Left renal cortex interstitium (tissue), 4 donors: ENCODE measurements at regions not wholly inside any gene's neighbourhood (a gene's known extent, or its start where the extent isn't known, plus 50 kb on each side); places are given as distances from the start of the nearest gene placed in this dataset.

Experiments
- DNase-seq, 4 donors: peaks; one replicate each; pipeline ENCODE4 v3.0.0-alpha.2; 2013; ENCODE audit warnings: low read depth in 4 of 4, low spot score in 2 of 4, missing footprints in 1 of 4

DNA sequence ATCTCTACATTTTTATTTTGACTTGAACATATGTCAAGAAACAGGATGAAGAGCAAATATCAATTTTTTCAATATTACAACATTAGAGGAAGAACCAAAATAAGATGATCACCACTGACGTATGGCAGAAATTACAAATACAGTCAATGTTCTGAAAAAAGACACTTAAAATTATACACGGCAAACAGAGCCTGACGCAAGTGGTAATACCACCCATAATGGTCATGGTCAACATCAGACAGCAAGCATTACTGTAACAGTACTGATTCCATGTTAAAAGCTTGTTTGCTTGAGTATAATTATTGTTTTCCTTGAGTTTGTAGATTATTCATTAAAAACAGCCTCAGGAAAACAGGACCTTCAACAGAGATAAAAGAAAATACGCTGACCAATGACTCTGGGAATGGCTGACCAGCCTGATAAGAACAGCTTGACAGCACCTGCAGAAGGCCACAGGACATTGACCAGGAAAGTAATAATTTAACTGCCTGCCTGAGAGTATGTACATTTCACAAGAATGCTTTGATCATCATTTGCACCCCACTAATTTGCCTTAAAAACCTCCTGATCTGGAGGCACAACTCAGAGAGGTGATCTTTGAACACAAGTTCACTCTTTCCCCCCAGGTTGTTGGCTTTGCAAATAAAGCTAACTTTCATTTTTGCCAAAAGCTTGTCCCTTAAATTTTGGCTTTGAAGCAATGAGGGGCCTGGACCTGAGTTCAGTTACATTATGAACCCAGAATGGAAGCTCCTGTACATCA lies 187.3 kb downstream of the IPO8 start:
- no peak for DNase-seq

DNA sequence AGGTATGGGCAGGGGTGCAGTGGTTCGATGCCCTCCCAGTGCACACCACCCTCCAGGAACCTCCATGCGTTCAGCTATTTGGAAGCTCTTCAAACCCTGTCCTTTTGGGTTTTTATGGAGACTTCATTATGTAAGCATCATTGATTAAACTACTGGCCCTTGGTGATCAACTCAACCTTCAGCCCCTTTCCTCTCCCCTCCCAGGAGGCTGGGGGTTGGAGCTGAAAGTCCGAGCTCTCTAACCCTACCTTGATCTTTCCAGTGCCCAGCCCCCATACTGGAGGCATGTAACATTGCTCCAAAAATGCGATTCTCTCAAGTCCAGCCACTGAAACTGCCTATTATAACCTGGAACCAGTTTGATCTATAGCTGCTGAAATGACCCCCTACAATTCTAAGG lies 188.1 kb downstream of the IPO8 start:
- no peak for DNase-seq

GRCh38 chr12:30506411-30506810 lies 189.3 kb downstream of the IPO8 start:
- DNase-seq: no peak

DNA sequence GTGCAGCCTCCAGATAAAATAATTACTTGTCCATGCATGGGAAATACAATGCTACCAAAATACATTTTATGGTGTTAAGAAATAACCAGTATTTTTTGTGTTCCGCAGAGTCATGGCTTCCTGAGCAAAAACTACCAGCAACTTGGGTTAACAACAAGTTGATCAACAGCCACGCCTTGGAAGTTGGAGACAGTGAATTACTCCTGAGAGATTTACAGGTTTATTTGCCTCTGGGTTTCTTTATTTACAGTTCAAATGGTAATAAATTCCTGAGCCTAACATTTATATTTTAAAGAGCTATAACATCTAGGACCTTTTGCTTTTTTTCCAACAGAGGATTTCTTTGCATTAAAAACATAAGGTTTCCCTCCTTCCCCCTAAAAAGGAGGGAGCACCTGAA lies 194.0 kb downstream of the IPO8 start:
- DNase-seq: no peak

DNA sequence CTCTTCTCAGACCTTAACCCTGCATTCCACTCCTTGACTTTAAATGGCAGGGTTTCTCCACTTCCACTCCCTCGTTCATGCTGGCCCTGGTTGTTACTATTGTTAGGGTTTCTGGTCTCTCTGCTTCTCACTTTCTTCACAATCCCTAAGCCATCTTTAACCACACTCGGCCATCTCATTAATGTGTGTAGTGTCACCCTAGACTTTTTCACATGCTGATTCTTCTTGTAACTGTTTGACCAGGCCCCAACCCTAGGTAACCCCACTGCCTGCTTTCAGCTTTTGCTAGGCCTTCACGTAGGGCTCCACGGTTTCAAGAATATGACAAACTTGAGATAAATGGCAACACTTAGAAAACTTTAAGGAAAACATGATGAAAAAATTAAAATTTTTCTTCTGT lies 195.1 kb downstream of the IPO8 start:
- DNase-seq: no peak

- DNase-seq: no peak
These were observed 210.3 kb downstream of the IPO8 start for GRCh38 chr12:30485230-30485890.

DNA sequence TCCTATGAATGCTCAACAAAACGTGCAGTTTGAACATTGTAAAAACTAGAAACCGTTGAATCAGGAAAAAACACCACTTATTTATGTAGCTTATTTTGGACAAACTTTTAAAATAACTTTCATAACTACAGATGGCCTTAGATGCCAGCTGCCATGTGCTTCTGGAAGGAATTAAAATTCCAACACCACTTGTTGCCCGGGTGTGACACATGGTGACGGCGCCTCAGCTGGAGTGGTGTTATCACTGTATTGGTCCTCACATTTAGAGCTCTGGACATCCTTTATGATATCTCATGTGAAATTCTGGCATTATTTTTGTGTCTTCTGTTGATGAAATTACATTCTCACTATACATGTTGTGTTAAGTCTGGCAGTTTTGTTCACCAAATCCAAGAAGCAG lies 211.0 kb downstream of the IPO8 start:
- no peak for DNase-seq

DNA sequence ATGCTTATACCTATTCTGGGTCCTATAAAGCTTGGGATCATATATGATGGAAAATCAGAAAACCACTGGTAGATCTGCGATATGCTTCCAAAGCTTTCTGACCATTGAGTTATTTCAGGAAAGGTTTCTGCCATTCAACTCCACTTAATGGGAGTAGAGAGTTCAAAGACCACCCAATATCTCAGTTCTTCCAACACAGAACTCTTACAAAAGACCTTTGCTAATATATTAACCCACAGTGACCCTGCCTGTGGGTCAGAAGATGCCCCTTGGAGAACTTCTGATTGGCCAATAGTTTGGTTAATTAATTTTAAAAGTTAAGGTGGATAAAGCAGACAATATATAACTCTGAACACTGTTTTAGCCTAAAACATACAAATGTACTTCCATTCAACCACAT lies 213.0 kb downstream of the IPO8 start:
- DNase-seq: no peak

DNA sequence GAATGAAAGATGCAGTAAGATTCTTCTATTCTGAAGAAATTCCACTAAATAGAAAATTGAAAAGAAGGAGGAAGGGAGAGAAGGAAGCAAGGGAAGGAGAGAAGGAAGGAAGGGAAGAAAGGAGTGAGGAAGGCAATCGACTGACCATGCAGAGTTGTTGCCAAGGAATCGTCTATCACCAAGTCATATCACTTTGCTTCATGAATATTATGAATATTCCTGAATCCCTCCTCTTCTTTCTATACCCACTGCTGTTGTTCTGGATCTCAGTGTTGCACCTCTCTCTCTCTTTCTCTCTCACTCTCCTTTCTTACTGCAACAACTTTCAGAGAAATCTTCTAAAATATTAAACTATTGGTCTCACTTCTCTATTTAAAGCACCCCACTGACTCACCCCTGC lies 222.4 kb downstream of the IPO8 start:
- DNase-seq: no peak

DNA sequence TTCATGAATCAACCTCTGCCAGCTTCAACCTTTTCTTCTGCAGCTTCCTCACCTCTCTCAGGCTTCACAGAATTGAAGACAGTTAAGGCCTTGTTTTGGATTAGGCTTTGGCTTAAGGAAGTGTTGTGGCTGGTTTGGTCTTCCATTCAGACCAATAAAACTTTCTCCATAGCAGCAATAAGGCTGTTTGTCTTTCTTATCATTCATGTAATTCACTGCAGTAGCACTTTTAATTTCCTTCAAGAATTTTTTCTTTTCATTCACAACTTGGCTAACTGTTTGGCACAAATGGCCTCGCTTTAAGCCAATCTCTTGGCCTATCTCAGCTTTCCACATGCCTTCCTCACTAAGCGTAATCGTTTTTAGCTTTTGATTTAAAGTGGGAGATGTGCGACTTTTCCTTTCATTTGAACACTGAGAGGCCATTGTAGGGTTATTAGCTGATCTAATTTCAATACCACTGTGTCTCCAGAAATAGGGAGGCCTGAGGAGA lies 229.5 kb downstream of the IPO8 start:
- no peak for DNase-seq

DNA sequence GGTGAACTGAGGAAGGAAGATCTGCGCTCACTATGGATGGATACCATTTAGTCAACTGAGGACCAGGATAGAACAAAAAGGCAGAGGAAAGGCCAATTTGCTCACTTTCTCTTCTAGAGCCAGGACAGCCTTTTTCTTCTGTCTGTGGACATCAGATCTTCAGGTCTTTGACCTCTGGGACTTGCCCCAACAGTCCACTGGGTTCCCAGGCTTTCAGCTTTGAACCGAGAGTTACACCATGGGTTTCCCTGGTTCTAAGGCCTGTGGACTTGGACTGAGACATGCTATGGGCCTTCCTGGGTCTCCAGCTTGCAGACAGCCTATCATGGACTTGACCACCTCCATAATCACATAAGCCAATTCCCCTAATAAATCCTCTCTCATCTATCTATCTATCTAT lies 232.0 kb downstream of the IPO8 start:
- DNase-seq: no peak

DNA sequence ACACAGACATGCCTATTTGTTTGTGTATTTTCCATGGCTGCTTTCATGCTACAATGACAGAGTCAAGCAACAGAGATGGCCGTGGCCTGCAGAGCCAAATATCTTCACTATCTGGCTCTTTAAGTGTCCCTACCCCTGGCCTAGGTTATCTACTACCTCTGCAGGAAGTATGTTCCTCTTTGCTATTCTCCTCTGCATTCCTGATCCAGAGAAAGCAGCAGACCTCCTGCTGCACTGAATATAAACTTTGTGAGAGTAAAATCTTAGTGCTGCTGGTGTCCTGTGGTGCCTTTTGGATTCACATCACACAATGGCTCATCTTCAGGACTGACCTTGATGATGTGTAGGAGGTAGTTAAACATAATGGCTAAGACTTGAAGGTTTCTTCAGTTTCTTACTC lies 233.4 kb downstream of the IPO8 start:
- no peak for DNase-seq

DNA sequence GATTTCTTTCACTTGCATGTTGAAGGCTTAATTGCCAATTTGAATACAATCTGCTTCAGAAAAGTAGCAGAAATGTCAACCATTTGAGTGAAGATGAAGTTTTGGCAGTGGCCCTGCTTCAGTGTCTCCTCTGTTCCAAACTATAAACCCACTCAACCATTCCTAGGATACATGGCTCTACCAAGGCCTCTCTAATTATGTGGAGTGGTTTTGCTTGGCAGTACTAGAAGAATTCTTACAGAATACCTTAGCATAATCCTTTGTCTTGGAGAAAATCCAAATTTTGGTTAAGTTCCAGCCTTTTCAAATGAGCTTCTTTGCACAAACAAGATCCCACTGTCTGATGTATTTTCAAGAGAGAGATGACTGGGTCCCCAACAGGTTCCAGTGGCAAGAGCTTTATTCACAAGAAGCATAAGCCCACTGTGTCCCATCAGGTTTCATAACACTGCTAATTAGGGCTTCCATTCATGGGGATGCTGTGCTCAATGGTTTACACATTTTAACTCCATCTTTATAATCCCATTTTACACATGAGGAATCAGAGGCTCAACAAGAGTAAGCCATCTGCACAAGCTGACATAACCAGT lies 234.5 kb downstream of the IPO8 start:
- DNase-seq: no peak

DNA sequence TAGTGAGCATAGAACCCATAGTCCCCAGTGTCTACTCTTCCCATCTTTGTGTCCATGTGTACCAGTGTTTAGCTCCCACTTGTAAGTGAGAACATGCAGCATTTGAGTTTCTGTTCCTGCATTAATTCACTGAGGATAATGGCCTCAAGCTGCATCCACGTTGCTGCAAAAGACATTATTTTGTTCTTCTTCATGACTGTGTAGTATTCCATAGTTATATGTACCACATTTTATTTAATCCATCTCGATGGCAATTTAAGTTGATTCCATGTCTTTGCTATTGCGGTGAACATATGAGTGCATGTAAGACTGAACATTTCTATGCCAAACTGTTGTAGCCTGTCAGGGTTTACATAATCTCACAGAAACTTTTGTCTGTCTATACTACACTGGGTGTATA lies 237.2 kb downstream of the IPO8 start:
- DNase-seq: no peak

- DNase-seq: no peak
These were observed 237.9 kb downstream of the IPO8 start for GRCh38 chr12:30457621-30458289.

- no peak for DNase-seq
These were observed 244.8 kb downstream of the IPO8 start for GRCh38 chr12:30450872-30451271.

DNA sequence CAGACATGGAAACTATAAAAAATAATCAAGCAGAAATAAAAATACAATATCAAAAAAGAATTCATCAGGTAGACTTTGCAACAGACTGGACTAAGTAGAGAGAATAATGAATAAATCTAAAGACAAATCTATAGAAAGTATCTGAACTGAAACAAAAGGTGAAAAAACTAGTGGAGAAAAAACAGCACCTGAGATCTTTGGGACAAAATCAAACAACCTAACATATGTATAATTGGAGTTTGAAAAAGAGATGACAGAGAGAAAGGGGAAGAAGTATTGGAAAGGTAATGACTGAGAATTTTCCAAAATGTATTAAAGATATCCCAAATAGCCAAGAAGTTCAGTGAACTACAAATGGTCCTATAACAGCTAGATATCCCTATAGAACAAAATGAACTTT lies 245.4 kb downstream of the IPO8 start:
- no peak for DNase-seq

GRCh38 chr12:30448038-30448437 lies 247.6 kb downstream of the IPO8 start:
- DNase-seq: no peak

DNA sequence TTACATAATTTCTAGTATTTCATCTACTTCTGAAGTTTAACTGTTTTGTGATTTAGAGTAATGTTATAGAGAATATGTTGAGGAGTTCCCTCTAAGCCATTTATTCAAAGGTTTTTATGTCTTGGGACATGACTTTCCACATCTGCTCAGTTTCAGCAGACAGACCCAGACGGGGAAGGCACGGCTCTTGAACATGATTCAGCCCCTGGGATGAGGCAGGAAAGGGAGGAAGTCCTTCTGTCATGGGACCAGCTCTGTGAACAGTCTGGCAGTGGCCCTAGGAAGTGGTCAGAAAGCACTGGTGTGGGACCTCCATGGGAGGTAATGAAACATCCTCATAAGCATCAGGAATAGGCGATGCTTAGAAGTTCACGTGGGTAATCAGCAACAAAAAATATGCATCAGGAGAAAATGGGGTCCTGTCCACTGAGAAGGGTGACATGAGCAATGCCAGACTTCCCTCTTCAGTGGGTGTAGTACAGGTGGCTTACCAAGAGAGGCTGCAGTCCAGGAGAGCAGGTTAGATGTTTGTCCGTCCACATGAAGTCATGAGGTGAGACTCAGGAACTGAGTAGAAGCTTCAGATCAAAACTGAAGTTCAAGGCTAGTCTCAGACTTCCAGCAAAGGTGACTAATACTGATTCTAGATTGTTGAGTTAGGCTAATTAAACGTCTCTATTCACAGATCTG lies 248.5 kb downstream of the IPO8 start:
- DNase-seq: no peak

- no peak for DNase-seq
These were observed 253.2 kb downstream of the IPO8 start for GRCh38 chr12:30442461-30442860.
